Peyer's patch (tissue), 4 donors: ENCODE measurements at regions not wholly inside any gene's neighbourhood (a gene's known extent, or its start where the extent isn't known, plus 50 kb on each side); places are given as distances from the start of the nearest gene placed in this dataset.

Experiments
- DNase-seq, 3 donors: peaks; one replicate each; pipeline ENCODE4 v3.0.0-alpha.2; 2017 to 2019
- H3K27ac ChIP-seq, 4 donors: fragments of 200-600 bp; sonication (generic); one replicate each; pipeline ENCODE4 v1.5.1; 2016 to 2019
- H3K27me3 ChIP-seq, 2 donors: fragments of 200-600 bp; sonication (generic); one replicate each; pipeline ENCODE4 v1.5.1; 2019
- H3K36me3 ChIP-seq, 3 donors: fragments of 200-600 bp; sonication (generic); one replicate each; pipeline ENCODE4 v1.5.1; 2016 to 2019
- H3K4me1 ChIP-seq, 4 donors: fragments of 200-600 bp; sonication (generic); one replicate each; pipeline ENCODE4 v1.5.1; 2016 to 2019
- H3K4me3 ChIP-seq, 4 donors: fragments of 200-600 bp; sonication (generic); 1 replicate in 3 of 4; 2 replicates in 1 of 4; pipeline ENCODE4 v1.5.1; 2016 to 2019; ENCODE audit warnings: mild to moderate bottlenecking in 1 of 4
- H3K9me3 ChIP-seq, 4 donors: fragments of 200-600 bp; sonication (generic); one replicate each; pipeline ENCODE4 v1.5.1; 2016 to 2019; ENCODE audit warnings: mild to moderate bottlenecking in 1 of 4
- CTCF ChIP-seq, 6 experiments: fragments of 450-650 bp in 4 of 6; fragments of 200-600 bp in 2 of 6; sonication (generic) in 1 of 6; IDR thresholded peaks; one replicate each; pipeline ENCODE4 v1.5.1; 2017 to 2019; ENCODE audit warnings: antibody characterized with exemption in 6 of 6, mild to moderate bottlenecking in 3 of 6, moderate library complexity in 1 of 6
- POLR2A ChIP-seq, 2 donors: fragments of 450-650 bp; IDR thresholded peaks; one replicate each; pipeline ENCODE4 v1.5.1; 2017; ENCODE audit warnings: antibody characterized with exemption in 2 of 2, mild to moderate bottlenecking in 2 of 2, moderate library complexity in 2 of 2

GRCh38 chr12:92464911-92465310 is 237.9 kb upstream of the PLEKHG7 start:
- no peaks in the 10 kb centered on the region for H3K9me3 ChIP-seq
- no peaks in the 10 kb centered on the region for H3K27me3 ChIP-seq
- peak overlapping the region in 2 of 4 donors; percentile 75 to 76 for H3K27ac ChIP-seq
- H3K4me3 ChIP-seq, result no peak overlapping the region
- no peak for DNase-seq
- H3K4me1 ChIP-seq, result peaks cover 0 to 13% (median 1%) of the 10 kb centered on the region in 4 donors
- no peaks in the 10 kb centered on the region for H3K36me3 ChIP-seq
- TF ChIP-seq POLR2A (IDR thresholded peaks at IDR 0.05), result no peak
- TF ChIP-seq CTCF (IDR thresholded peaks at IDR 0.05), result no peak

- Histone ChIP-seq H3K27ac (peak overlapping the region in 3 of 4 donors; percentile 18 to 76 (median 75)), H3K27me3 (no peaks in the 10 kb centered on the region), H3K4me1 (peaks cover 0 to 13% (median 0%) of the 10 kb centered on the region in 4 donors), H3K36me3 (no peaks in the 10 kb centered on the region), H3K9me3 (no peaks in the 10 kb centered on the region), H3K4me3 (no peak overlapping the region)
- no peak for DNase-seq
- TF ChIP-seq POLR2A (IDR thresholded peaks at IDR 0.05), result no peak
- TF ChIP-seq CTCF (IDR thresholded peaks at IDR 0.05), result no peak
These were observed 239.6 kb upstream of the PLEKHG7 start for GRCh38 chr12:92463171-92463570.

GRCh38 chr12:92462527-92462926 is 240.3 kb upstream of the PLEKHG7 start:
- no peak overlapping the region for H3K4me3 ChIP-seq
- DNase-seq, result no peak
- peak overlapping the region; percentile 29 to 76 (median 74) for H3K27ac ChIP-seq
- H3K4me1 ChIP-seq, result peaks cover 0 to 13% (median 0%) of the 10 kb centered on the region in 4 donors
- TF ChIP-seq POLR2A (IDR thresholded peaks at IDR 0.05), result no peak
- TF ChIP-seq CTCF (IDR thresholded peaks at IDR 0.05), result no peak
- no peaks in the 10 kb centered on the region for H3K9me3 ChIP-seq
- no peaks in the 10 kb centered on the region for H3K27me3 ChIP-seq
- H3K36me3 ChIP-seq, result no peaks in the 10 kb centered on the region

- Histone ChIP-seq H3K4me3 (no peak overlapping the region), H3K27me3 (no peaks in the 10 kb centered on the region), H3K4me1 (peaks cover 0 to 13% (median 0%) of the 10 kb centered on the region in 4 donors), H3K27ac (peak overlapping the region; percentile 29 to 75 (median 64)), H3K9me3 (no peaks in the 10 kb centered on the region), H3K36me3 (no peaks in the 10 kb centered on the region)
- DNase-seq, result peak in 2 of 3 donors; percentile 56 to 75
- TF ChIP-seq POLR2A (IDR thresholded peaks at IDR 0.05), result no peak
- TF ChIP-seq CTCF (IDR thresholded peaks at IDR 0.05), result no peak
These were observed 240.7 kb upstream of the PLEKHG7 start for GRCh38 chr12:92462049-92462448.

- Histone ChIP-seq H3K27me3 (no peaks in the 10 kb centered on the region), H3K36me3 (no peaks in the 10 kb centered on the region), H3K9me3 (no peaks in the 10 kb centered on the region), H3K4me1 (peaks cover 0 to 13% (median 0%) of the 10 kb centered on the region in 4 donors), H3K27ac (peak overlapping the region in 1 of 4 donors; percentile 75), H3K4me3 (no peak overlapping the region)
- TF ChIP-seq POLR2A (IDR thresholded peaks at IDR 0.05), result no peak
- TF ChIP-seq CTCF (IDR thresholded peaks at IDR 0.05), result no peak
- no peak for DNase-seq
These were observed 242.9 kb upstream of the PLEKHG7 start for GRCh38 chr12:92459850-92460249.

GRCh38 chr12:92458996-92459395 is 243.8 kb upstream of the PLEKHG7 start:
- Histone ChIP-seq H3K27ac (no peak overlapping the region), H3K4me3 (no peak overlapping the region), H3K36me3 (no peaks in the 10 kb centered on the region), H3K27me3 (no peaks in the 10 kb centered on the region), H3K4me1 (peaks cover 0 to 9% (median 0%) of the 10 kb centered on the region in 4 donors), H3K9me3 (no peaks in the 10 kb centered on the region)
- TF ChIP-seq CTCF (IDR thresholded peaks at IDR 0.05), result no peak
- no peak for TF ChIP-seq POLR2A (IDR thresholded peaks at IDR 0.05)
- no peak for DNase-seq
